ENCODE measurements at regions not wholly inside any gene's neighbourhood (a gene's known extent, or its start where the extent isn't known, plus 50 kb on each side); places are given as distances from the start of the nearest gene placed in this dataset.

DNA sequence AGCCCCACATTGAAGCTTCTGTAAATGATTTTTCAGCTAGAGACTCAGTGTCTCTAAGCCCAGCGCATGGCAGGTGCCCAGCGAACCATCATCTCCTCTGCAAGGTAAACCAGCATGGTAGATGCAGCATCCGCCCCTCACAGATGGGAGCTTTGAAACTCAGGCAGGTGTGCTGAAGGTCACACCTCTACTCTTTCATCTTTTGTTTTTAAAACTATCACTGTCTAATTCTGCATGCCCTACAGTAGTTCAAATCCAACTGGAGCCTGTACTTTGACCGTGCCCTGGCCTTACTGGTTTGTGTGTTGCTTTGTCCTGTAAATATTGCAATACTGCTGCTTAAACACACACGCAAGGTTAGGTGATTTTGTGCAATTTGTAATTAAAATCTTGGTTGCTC, 831.1 kb downstream of the GALR1 start:
- no peak for DNase-seq

DNA sequence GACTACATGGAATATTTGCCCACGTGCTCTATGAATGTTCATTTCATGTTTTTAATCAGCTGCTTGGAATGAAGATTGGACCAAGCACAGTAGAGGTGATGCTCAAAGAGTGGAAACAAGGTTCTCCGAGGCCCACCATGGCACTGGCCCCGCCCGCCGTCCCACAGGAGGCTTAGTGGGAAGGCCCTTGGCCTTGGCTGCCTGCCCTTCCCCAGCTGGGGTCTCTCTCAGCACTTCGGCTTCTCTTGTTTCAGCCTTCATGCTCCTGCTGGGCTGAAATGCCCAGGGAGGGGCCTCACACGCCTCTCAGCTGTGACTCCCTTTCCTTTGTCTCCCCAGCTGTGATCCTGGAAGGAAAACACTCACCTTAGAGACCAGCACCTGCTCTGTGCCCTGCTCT, 833.2 kb downstream of the GALR1 start:
- no peak for DNase-seq

DNA sequence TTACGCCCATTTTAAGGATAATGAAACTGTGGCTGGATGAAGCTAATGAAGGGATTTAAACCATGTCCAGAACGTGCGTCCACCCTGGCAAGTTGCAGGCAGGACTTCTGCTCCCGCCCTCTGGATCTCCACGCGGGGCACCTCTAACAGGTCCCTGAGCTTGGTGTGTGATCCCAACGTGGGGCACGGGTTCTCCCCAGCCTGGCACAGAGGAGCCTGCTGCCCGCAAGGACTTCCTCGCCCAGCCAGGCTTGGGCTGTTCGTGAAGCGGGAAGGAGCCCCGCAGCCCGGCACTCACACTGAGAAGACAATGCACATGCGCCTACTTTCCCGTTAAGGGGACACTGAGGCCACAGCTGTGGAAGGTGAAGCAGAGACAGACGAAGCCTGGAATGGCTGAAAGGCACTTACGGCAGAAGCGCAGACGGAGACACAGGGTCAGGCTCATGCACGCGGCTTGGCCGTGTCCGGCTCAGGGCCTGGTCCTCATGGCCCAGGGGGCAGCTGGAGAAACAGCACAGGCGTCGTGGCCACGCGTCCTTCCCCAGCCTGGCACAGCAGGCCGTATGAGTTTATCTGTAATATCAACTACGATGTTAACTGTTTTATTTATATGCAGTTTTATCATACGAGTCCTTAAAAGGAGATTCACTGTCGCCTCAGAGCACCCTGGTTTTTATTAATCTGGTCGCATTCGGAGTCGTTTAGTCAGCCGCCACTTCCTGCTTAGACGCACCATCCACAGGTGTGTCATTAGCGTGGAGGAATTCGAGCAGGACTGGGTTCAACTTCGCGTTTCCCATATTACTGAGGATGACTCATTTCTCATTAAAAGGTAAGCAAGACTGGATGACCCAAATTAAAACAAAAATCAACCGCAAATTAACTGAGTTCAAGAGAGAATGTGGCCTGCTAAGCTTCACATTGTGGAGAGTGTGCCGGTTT, 835.9 kb downstream of the GALR1 start:
- DNase-seq: no peak

DNA sequence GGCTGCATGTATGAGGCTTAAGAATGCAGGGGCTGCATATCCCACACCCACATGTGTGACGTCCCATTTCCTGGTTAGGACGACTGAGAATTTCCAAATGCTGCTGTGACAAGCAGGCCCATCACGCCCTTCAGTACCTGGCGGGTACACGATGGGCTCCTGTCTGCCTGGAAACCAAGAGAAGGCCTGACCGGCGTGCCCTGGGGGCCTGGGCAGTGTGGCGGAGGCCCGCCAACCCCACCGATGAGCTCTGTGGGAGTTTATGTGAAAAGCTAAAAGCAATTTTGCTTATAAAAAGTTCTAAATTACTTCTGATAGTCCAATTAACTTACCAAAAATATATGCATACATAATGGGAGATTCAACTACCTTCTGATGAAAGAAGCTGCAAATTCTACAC, 837.3 kb downstream of the GALR1 start:
- DNase-seq: no peak

DNA sequence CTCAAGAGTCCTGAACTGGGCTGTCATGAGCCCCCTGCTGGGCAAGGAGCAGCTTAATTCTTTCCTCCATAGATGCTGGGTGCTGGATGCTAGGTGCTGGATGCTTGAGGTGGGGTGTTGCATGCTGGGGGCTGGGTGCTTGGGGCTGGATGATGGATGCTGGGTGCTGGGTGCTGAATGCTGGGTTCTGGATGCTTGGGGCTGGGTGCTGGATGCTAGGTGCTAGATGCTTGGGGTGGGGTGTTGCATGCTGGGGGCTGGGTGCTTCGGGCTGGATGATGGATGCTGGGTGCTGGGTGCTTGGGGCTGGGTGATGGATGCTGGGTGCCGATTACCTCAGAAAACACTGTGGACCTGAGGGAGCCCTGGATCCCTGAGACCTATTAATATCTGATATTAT, 837.7 kb downstream of the GALR1 start:
- DNase-seq: no peak

DNA sequence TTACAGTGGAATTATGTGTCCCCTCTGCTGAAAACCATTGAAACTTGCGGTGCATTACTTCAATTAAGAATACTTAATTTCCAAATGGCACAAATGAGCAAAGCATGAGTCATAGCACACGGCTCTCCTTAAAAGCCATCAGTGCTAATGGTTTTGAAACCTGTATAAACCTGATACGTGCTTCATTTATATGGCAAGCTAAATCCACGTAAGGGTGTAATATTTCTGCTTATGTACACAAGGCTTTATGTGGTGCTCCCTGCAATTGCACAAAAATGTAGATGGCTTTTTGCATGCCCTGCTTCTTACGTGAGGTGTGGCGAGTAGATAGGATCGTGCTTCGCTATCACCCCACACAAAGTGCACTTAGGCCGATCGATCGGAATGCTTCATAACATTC, 840.9 kb downstream of the GALR1 start:
- no peak for DNase-seq

DNA sequence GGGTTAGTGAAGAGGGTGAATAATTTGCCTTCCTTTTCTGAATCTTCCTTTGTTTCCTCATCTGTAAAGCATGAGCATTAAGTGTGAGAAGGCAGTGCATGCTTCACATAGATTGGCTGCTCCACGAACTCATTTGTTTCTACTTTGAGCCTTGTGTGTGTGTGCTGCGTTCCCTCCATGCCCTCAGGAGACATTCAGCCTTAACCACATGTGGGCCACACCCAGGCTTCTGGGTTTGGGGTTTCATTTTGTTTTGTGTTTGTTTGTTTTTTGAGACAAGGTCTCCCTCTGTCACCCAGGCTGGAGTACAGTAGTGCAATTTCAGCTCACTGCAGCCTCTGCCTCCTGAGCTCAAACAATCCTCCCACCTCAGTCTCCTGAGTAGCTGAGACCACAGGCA, 843.3 kb downstream of the GALR1 start:
- no peak for DNase-seq

DNA sequence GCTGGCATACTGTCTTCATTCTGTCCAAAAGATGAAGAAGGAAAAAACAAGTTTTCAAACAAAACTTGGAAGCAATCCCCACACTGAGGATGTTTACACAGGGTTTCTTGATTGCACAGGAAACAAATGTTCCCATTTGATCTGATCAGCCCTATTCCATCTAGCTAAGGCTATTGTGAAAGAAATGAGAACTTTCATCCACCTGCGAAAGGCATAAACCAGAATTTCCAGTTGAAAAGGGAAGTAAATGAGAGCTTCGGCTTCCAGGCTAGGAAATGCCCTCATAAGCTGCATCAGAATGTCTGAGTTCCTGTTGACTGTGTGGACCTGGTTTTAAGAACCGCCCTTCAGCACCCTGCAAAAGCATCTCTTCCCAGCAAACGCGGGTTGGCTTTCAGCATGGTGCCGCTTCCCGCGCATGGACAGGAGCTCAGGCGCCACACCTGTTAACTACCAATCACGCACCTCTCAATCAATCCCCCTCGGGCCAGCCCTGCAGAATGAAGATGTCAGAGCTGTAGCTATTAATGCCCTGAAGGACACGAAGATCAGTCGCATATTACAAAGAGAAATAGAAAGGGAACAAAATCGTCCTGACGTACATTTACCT, 850.4 kb downstream of the GALR1 start:
- DNase-seq: no peak

DNA sequence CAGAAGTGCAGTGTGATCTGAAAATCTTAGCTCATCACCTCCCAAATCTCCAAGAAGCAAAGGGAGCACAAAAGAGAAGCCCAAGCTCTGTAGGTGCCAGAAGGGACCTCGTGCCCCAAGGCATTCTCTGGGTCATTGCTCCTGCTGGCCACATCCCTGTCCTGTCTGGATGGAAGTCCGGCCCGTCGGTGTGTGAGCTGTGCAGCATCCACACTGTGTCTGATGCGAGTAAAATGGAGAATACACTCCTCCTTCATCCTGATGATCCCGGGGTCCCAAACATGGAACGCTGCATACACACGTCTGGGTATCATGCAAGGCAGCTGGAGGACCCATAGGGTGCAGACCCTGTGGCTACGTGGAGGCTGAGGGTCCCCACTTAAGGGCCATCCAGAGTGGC, 851.4 kb downstream of the GALR1 start:
- DNase-seq: no peak

DNA sequence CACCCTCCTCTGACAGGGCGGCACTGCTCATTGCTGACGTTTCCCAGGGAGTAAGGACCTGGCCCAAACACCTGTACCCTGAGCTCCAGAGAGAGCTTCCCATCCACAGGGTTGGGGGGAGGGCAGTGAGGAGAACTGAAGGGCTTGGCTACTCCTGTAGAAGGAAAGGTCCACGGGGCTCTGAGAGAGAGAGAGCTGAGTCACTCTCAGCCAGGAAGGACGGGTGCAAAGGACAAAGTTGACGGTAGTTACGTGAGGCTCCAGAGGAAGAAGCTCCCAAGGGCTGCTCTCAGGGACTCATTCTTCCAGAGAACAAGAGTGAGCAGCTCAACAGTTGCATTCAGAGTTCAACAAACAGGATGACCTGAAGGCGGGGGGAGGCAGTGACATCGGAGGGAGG, 852.5 kb downstream of the GALR1 start:
- no peak for DNase-seq

DNA sequence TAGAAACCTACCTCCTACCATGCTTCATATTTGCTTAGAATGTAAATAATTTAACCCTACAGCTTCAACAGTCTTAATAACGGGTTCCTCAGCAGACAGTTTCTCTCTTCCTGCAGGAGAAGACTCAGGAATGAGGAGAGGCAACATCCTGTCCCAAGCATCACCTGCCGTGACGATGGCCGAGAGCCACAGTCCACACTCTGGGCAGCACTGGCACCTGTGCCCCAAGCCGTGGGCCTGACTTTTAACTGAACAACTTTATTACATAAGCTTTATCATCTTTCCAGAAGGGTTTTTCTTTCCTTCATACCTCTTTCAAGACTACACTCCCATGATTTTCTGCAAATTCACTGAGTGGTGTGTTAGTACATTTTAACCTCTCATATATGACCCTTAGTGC, 856.0 kb downstream of the GALR1 start:
- DNase-seq: no peak

DNA sequence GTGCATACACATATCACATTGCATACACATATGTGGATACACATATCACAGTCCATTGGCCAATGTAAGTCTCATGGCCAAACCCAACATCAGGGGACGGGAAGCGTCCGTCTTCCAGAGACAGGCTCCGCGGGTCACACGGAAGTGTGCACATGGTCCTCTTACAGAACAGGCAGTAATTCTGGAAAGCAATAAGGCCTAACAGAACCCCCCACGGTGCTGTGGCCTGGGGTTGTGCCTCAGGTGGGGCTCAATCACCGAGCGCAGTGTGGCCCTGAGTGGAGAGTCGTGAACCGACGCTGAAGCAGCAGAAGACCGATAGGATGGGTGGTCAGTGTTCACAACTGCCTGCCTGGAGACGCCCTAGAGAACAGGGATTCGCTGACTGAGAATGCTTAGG, 857.3 kb downstream of the GALR1 start:
- no peak for DNase-seq

DNA sequence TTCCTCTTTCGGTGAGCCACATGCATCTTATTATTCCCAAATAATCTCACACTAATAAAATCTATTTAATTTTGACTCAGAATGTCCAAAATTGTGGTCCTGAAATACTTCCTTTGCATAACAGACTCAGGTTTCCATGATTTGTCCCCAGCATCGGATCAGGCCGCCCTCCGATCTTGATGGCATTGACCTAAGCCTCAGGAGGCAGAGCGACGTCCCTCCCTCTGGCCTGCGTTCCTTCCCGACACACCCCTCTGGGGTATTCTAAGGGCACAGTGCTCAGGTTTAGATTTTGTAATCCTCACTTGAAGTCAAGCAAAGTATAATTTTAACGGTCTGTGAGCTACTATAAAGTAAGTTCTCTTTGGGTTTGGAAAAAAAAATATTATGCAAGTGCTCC, 857.7 kb downstream of the GALR1 start:
- DNase-seq: no peak

DNA sequence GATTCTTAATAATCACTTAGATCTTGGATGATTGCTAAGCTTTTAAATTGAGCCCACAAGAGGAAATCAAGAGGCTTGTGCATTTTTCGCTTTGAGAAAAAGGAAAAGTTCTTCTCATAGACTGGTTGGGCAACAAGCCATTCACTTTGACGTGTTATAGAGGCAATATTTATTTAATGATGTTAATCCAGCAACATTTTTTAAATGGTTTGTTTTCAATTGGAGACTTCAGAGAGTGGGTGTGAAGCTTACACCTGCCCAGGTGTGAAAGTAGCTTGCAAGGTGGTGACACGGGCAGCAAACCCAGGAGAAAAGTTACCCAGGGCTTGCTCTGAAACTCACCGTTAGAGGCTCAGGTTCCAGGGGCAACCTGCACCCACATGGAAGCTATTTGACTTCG, 858.9 kb downstream of the GALR1 start:
- DNase-seq: no peak

DNA sequence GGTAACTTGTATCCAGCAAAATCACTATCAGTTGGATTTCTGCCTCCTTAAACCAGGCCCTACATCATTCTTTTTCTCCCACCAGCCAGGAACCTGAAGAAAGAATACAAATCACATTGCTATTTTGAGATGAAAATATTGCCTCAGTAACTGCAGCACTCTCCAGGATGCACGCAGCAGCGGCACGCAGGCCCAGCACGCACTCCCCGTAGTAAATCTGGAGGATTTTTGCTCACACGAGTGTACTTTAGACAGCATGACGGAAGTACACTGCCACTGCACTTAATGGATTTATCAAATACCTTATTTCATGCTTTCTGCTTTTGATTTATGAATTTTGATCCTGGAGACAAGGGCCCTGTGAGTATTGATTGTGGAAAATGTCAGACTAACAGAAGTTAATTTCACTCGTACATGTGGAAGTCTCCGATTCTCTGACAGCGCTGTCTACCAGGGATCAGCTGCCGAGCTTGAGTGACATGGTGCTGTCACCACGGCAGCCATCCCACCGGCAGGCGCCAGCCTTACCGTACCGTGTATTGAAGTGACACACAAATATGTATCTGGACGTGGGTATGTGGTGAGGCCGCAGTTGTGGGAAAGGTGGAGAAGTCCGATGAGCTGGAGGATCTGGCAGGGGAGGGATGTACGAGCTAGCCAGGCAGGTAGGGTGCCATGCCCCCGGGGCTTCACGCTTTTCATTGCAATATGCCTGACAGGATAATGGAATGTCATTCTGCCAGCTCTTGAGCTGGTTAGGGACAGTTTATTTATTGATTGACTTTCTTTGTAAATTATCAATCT, 863.7 kb downstream of the GALR1 start:
- DNase-seq: no peak

DNA sequence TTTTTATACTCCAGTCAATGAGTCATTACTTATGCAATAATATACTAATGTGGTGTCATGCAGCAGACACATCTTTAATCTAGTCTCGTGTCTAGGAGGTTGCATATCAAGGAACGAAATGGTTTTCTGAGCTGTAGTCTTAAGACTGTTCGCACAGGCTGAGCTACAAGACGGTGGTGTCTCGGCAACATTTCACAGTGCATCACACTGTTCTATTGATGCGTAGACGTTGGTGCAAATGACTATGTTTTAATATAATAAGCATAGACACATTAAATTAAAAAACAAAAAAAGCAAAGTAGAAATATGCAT, 864.2 kb downstream of the GALR1 start:
- DNase-seq: no peak

DNA sequence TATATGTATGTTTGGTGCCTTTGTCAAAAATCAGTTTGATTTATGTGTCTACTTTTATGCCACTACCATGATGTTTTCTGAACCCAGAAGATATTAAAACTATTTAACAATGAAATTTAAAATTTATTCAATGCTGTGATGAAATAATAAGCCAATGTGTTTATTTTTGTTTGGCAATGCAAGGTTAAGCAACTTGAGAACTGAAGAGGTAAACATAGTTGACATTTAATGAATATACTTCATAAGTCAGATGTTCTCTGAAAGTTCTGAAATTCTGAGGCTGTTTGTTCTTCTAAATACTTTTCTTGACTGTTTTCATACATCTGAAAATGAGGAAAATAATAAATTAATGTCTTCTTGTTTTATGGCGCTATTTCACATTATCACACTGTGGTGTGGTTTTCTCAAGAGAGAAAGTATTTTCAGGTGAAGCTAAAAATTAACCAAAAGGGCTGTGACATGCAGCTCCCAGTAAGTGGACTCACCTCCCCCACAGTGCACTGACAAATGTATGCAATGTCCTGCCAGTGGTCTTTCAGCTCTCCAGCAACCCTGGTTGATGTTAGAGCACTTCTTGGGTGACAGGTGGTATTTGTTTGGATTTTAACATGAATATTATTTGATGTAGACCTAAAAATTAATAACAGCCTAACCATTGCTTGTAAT, 863.6 kb upstream of the SALL3 start:
- DNase-seq: no peak

DNA sequence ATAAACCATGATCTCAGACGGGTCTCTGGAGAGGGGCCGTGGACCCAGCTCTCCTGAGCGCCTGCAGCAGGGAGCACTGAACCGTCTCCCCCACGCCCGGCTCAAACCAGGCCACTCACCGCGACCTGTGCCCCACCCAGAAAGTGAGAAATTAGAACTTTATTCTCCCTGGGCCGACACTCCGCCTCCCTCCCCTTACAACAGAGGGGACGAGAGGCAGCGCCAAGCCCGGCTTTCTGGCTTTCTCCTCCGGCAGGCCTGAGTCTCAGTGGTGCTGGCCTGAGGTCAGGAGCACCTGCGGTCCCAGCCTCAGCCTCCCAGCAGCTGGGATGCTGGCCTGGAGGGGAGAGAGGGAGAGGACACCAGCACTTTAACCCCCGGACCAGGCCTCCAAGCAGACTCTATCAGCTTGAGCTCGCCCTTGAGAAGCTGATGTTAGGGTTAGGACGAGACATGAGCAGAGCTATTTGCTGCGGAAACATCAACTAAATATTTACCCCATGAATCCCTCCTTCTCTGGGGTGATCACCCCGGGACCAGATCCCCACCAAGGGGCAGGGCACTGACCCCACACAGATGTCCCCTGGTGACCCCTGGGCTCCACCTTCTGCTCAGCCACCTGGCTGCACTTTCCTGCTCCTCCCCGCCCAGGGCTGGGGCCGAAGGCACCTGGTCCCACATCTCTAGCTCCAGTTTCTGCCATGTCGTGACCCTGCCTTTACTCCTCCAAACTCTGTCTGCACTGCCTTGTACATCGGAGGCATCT, 856.3 kb upstream of the SALL3 start:
- no peak for DNase-seq

DNA sequence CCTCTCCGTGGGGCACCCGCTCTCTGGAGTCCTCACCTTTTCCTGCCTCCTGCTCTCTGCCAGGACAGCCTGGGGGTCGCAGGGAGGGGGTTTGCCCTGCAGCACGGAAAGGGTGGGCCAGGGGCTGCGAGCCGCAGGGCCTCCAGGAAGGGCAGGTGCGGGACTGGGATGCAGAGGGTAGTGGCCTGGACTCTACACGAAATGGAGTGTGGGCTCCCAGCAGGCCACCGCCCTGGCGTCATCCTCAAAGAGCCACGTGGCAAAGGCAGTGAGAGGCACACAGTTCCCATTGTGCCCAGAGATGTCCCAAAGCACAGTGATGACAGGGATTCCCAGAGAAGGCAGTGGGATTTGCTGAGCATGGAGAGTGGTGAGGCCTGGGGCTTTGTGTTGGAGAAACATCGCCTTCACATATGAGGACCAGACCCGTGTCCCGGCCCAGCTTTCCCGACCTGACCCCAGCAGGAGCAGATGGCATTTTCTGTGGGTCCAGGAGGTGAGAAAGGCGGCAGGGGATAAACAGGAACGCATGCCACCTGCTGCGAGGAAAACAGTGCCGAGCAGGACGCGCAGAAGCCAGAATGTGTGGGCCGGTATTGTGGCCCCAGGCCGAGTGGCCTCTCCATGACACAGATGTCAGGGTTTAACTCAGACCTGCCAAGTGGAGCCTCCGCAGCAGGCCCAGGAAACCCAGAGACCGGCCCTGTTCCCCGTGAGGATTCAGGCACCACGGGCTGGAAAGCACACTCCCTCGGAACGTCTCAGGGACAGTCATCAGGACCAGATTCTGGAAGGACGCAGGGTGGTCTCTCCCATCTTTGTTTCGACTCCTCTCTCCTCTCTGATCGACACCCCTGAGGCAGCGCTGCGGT, 855.5 kb upstream of the SALL3 start:
- no peak for DNase-seq

DNA sequence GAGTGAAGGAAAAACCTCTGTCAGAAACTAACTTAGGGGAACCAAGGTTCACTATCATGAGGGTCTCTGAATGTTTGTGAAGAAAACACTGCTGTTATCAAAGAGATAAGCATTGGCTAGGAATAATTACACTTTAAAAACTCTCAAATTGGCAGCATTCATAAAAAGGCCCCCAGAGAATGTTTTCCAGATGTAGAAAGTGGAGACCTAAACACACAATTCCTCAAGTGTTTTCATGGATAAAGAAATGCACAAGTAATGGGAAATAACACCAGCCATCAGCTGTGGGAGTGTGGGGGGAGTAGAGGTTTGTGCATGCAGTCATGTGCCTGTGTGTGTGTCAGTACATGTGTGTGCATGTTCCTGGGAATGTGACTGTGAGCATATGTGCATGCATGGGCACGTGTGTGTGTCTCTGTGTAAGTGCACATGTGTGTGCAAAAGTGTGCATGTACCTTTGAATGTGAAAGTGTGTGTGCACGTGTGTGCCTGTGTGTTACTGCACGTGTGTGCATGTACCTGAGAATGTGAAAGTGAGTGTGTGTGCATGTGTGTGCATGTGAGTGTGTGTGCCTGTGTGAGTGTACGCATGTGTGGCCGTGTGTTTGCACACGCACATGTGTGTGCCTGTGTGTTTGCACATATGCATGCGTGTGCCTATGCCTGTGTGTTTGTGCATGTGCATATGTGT, 854.3 kb upstream of the SALL3 start:
- no peak for DNase-seq

DNA sequence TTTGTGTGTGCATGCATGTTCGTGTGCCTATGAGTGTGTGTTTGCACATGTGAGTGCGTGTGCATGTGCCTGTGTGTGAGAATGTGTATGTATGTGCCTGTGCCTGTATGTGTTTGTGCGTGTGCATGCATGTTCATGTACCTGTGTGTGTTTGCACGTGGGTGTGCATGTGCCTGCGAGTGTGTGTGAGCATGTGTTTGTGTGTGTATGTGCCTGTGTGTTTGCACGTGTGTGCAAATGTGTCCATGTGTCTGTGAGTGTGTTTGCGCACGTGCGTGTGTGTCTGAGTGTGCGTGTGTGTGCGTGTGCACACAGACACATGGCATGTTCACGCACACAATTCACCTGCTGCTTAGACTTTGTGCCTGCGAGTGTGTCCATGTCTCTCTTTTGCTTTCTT, 853.5 kb upstream of the SALL3 start:
- no peak for DNase-seq

Measured in suppressor macrophage treated with lipopolysaccharide for 4 hours (primary cell).